GM12873 (cell line): ENCODE measurements at regions not wholly inside any gene's neighbourhood (a gene's known extent, or its start where the extent isn't known, plus 50 kb on each side); places are given as distances from the start of the nearest gene placed in this dataset.
A peak's percentile ranks its signal among the peaks of the same experiment; 100 is the strongest.

Experiments used
- CTCF ChIP-seq: IDR thresholded peaks from 2 replicates; pipeline ENCODE4 v1.5.1; 2012; ENCODE audit warnings: low read depth, mild to moderate bottlenecking, moderate library complexity, low read length, control low read depth; ENCODE audit not compliant: insufficient read depth; ENCODE audit errors: missing control alignments

- no peak for TF ChIP-seq CTCF
Observed at GRCh38 chr5:110323357-110323756, 403.1 kb downstream of the TMEM232 start.

GRCh38 chr5:110323832-110324231 lies 402.6 kb downstream of the TMEM232 start:
- no peak for TF ChIP-seq CTCF

GRCh38 chr5:110324876-110325275 lies 401.6 kb downstream of the TMEM232 start:
- no peak for TF ChIP-seq CTCF

GRCh38 chr5:110329955-110330525 lies 396.4 kb downstream of the TMEM232 start:
- TF ChIP-seq CTCF = no peak

GRCh38 chr5:110333384-110333783 lies 393.1 kb downstream of the TMEM232 start:
- peak; percentile 32 for TF ChIP-seq CTCF

GRCh38 chr5:110335361-110336066 lies 391.0 kb downstream of the TMEM232 start:
- no peak for TF ChIP-seq CTCF

- TF ChIP-seq CTCF = no peak
Observed at GRCh38 chr5:110338341-110339083, 388.0 kb downstream of the TMEM232 start.
